ENCODE measurements at regions not wholly inside any gene's neighbourhood (a gene's known extent, or its start where the extent isn't known, plus 50 kb on each side); places are given as distances from the start of the nearest gene placed in this dataset.

DNA sequence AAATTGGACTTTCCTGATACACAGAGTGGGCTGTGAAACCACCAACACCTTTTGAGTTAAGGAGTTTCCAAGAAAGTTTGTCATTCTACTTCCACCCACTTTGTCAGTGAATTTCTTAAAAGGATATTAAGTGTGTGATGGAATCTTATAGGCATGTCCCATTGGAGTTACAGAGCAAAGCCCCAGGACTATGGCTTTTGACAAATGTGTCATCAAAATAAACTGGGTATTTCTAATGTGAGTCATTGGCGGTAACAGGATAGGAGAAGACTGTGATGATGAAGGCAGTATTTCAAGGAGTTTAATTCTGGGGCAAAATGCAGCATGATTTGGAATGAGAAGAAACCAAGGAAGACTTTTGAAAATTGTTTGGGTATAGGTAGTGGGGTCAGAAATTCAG lies 1013.8 kb upstream of the EEF2KMT start:
- no peak for DNase-seq

DNA sequence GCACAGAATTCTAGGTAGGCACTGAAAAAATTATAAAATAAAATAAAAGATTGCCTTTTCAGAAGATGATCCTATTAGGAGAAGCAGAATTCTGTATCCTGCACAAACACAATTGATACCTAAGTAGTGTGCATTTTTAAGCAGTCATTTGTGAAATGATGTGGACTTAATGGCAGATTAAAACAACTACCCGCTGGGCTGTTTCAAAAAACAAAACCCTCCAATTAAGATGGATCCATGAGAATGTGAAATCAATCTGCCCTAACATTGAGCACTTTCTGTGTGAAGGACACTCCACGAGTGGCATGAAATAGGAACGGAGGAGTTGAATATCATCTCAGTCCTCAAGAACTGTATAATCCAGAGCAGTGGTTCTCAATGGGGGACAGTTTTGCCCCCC lies 1012.8 kb upstream of the EEF2KMT start:
- no peak for DNase-seq

DNA sequence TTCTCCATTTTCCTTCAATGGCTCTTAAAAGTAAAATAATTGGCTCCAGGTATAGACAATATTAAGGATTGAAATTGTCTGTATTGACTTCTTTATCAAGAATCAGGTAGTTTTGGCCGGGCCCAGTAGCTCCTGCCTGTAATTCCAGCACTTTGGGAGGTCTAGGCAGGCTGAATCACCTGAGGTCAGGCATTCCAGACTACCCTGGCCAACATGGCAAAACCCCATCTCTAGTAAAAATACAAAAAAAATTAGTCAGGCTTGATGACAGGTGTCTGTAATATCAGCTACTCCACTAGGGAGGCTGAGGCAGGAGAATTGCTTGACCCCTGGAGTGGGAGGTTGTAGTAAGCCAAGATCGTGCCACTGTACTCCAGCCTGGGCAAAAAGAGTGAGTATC lies 1008.5 kb upstream of the EEF2KMT start:
- DNase-seq, result no peak

DNA sequence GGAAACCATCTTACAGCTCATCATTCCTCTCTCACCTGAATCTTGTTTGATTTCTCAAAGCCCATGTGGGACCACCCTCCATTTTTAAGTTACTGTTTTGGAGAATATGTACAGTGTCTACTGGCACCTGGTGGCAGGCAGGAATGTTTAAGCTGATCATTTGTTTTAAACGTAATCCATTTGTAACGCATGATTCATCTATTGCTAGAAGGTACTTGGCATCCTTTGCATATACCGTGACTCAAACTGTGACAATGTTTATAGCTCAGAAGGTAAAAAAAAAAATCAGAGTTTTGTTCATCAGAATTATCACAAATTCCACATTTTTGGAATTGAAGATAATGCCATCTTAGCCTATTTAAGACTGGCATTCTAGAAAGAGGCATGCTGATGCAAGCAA lies 1007.5 kb upstream of the EEF2KMT start:
- no peak for DNase-seq

DNA sequence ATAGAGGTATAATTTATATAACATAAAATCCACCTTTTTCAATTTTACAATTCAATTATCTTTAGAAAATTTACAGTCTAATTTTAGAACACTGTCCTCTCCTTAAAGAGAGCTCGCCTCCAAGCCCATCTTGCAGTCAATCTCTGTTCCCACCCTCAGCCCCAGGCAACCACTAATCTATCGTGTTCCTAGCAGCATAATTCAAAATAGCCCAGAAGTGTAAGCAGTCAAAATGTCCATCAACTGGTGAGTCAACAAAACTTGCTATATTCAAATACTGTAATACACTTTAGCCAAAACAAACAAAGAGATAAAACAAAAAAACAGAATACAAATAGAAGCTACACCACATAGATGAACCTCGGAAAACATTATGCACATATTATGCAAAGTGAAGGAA lies 1006.8 kb upstream of the EEF2KMT start:
- no peak for DNase-seq

DNA sequence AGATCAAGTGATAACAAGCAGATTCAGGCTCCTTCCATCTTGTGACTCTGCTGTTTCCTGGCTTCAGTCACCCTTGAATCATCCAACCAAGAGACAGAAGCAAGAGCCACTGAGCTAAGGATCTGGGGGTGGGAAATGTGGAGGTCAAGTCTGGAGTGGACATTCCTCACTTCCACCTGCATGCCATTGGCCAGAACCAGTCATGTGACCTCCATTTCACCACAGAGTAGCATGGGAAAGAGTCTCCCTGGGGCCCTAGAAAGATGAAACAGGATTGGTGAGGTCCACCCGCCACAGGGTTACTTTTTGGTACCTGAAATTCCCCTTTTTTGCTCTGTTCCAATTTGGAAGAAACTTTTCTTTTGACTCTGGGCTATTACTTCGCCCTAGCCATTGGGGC lies 1006.0 kb upstream of the EEF2KMT start:
- no peak for DNase-seq

DNA sequence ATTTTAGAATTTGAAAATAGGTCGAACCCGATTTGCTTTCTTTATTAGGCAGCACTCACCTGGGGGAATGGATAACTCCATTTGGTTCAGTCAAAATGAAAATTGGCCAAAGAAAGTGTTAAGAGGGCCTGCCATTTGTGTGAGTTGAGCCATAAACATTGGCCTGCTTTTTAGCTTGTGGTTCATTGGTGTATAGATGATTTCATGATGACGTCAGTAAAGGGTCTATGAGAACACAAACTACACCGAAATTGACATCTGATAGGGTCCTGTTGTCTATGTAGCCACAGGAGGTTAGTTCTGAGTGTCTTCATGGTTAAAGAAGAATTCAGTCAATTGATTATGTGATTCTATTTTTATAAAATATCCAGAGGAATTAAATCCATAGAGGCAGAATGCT lies 1001.5 kb upstream of the EEF2KMT start:
- no peak for DNase-seq

DNA sequence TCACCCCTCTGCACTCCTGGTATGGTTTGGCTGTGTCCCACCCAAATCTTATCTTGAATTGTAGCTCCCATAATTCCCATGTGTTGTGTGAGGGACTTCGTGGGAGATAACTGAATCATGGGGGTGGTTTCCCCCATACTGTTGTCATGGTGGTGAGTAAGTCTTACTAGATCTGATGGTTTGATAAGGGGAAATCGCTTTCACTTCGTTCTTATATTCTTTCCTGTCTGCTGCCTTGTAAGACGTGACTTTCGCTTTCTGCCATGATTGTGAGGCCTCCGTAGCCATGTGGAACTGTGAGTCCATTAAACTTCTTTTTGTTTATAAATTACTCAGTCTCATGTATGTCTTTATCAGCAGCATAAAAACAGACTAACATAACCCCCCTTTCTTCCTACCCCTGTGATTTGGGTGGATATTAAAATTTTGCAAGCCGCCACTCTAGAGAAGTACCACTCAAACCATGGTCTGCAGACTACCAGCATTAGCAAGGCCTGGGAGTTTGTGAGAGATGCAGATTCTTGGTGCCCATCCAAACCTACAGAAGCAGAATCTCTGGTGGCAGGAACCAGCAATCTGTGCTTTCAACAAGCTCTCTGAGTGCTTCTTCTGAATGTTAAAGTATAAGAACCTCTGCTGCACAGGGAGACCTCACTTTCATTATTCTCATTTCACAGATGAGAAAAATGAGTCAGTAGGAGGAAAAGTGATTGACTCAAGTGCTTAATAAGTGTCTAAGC lies 999.5 kb upstream of the EEF2KMT start:
- no peak for DNase-seq

DNA sequence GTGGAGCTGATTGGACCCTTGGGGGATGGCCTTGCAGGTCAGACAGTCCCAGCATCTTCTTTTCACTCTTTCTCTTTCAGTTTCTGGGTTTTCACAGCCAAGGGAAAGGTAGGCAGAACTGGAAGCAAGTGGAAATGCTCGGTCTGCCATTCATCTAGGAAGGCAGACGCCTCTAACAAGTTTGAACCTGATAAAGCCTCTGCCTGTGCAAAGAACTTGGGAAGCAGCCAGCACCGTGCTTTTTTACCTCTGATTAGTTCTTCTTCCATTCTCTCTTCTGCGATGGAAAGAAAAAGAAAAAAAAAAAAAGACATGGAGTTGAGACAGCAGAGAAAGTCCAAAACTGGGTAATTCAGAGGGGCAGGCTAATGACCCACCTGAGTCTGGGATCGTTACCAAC lies 997.8 kb upstream of the EEF2KMT start:
- DNase-seq, result no peak

DNA sequence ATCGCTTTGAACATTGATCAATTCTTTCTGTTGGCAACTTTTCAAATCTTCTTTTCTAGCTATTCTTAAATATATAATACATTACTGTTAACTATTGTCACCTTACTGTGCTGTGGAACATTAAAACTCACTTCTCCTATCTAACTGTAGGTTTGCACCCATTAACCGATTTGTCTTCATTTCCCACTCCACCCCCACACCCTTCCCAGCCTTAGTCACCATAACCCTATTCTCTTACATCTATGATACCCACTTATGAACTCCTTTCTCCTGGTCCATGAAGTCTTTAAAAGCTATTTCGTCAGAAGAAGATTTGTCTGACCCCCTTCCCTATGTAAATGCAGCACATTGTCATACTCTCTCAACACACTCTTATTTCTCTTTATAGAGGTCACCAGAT lies 993.4 kb upstream of the EEF2KMT start:
- DNase-seq, result no peak

DNA sequence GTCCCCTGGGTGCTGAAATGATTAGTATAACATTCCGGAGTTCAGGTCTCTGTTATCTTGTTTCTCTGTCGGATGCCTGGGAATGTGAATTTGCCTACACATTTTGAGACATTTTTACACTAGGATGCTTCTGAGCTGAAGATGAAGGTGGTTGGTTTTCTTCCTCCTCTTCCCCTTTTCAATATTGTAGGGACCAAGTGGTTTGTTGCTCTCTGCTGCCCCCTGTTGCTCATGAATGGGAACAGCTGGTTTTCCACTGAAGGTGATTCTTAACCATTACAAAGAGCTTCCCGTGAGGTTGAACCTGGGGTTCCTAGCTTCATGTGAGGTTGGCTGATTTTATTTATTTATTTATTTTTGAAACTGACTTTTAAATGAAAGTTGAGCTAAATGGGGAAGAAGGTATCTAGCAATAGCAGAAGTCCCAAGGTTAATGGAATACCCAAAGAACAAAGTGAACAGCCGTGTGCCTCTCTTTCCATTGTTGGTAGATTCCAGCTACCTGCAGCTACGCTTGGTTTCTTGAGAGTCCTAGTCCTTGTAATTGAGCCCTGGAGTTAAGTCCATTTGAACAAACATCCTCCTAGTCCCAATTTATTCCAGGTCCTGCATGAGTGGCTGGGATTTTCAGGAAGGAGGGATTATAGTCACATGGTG lies 983.9 kb upstream of the EEF2KMT start:
- DNase-seq, result no peak

DNA sequence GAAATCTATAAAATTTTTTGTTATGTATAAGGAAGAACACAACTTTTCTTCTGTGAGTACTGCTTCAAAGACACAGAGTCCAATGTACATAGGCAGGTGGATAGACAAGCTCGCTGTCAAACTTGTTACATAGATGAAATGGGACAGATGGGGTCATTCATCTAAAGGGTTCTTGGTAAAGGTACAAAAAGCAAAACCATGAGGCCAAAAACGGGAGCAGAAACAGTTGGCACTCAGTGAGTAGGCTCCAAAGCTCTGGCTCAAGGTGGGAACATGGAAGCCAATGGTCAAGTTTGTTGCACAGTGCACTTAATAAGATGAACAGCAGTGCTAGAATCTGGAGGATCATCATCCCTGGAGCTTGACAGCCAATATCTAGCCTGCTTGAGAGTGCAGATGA lies 979.0 kb upstream of the EEF2KMT start:
- no peak for DNase-seq

DNA sequence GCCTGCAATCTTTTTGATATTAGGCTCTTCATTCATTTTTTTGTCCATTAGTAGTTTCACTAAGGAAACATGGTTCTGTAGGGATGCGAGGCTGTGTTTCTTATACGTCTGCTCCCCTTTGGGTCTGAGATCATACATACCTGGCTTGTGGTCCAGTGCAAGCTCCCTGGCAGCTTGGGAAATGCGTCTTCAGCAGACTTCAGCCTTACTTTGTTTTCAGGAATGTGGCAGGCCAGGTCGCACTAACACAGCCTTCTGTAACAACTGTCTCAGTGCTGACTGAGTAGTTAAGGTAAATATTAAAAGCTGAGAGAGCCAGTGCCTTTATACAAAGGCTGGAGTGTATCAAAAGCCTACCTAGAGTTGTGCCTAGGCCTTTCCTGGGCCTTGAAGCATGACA lies 970.5 kb upstream of the EEF2KMT start:
- no peak for DNase-seq

DNA sequence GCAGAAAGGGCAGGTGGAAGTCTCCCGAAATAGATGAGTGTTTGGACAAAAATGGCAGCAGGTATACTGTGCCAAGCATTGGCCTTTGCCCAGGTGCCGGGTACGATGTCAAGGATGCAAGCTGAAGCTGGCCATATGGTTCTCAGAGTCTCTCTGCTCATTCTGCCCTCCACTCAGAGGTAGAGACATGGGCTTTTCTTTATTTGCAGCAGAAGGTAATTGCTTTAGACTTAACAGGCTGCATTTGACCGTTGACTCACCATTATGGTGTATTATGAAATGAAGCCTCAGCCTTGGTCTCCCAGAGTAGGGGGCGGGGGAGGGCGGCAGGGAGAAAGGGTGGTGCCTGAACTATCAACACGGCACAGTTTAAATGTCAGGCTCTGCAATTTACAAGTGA lies 969.1 kb upstream of the EEF2KMT start:
- DNase-seq, result no peak

DNA sequence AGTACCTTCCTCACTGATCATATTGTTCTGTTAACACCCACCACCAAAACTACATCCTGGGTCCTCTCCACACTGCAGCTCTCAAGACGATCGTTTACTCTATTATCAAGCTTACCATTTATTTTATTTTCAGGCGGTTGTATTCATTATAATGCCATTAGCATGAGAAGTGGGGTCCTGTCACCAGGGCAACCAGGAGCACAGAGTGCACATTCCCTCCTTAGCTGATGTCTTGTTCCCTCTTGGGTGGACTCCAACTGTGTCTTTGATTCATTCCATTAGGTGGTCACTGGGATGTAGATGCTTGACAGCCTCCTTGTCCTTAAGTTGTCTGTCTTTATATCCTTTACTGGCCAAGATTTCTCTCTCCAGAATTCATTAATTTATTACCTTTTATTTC lies 965.9 kb upstream of the EEF2KMT start:
- DNase-seq, result no peak

DNA sequence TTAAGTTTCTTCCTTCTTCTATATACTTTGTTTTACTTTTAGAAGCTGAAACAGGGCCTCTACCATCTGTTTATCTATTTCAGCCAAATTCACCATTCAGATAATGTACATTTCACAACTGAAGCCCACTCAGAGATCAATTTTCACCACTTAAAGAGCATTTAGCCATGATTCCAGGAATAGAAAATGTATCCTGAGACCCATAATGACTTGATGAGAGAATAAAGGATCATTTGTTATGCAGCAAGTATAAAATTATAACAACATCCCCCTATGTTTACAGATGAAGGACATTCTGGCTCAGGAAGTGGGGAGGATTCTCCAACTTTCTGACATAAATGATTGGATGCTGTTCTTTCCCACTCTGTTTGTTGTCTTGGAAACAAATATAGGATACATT lies 962.1 kb upstream of the EEF2KMT start:
- no peak for DNase-seq

DNA sequence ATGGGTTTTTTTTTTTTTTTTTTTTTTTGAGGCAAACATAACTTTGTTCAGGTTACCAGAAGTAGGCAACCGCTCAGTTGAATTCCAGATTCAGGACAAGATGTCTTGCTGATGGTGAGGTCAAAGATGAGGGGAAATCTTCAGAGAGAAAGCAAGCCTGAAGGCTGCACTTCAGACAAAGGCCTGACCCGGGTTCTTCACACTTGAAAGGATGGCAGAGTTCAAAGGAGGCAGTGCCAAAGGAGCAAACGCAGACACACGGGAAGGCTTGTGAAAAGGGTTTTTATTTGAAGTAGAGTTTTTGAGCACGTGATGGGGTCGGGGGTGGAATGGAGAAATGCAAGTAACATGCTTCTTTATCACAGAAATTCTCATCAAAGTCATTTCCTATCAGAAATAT lies 960.2 kb upstream of the EEF2KMT start:
- DNase-seq, result no peak

DNA sequence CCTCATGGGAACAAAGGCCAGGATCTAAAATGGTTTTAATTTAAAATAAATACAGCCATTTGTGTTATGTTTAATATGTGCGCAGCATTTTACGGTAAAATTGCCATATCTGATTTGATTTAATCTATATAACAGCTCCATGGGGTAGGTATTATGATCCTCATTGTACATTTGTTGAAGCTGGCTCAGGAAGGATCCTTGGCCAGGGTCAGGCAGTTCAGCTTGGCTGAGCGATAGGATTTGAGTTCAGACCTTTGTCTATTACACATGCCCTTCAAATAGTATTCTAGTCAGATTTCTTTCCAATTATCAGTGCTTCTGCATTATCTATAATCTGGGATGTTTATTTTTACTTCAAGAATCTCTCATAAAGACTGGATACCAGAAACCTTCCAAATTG lies 950.4 kb upstream of the EEF2KMT start:
- no peak for DNase-seq

DNA sequence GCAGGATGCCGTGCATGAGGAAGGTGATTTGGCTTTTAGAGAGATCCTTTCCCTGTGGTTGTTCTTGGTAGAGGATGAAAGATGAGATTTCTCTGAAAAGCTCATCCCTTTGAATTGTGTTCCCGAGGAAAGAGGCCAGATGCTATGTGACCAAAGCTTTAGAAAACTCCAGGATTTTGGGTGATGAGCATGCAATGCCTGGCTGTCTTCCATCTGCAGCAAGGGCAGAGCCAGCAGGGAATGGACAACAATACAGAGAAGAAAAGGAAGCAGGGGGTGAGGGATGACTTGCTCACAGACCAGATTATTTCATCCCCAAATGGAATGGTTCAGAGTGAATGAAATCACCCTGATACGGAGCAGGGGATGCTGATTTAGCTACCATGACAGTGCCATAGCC lies 949.7 kb upstream of the EEF2KMT start:
- no peak for DNase-seq

DNA sequence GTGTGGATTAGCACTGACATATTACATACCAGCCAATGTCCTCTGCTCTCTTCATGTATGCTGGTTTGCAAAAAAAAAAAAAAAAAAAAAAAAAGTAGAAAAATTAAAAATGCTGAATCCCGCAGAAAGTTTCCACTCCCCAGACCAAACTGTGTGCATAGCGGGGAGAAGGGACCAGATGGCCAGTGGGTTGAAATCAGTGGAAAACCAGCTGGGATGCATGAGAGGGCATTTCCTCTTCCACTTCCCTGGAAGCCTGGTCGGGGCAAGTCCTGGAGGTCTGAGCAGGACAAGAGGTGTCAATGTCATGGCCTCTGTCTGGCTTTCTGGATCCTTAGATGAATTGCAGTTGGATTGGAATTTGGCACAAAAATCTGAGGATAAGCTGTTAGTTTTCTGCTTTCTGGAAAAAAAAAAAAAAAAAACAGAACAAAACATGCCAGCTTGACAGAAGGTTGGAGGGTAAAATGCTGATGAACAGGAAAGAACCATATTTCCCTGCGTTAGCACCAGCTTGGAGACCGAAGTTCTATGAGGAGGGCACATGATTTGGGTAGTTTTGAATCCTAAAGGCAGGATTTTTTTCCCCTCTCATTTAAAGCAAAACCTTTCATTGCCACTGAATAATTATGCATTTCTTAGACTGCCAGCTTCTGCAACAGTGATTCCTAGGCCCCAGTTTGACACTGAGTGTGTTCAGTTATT lies 941.5 kb upstream of the EEF2KMT start:
- DNase-seq, result no peak

DNA sequence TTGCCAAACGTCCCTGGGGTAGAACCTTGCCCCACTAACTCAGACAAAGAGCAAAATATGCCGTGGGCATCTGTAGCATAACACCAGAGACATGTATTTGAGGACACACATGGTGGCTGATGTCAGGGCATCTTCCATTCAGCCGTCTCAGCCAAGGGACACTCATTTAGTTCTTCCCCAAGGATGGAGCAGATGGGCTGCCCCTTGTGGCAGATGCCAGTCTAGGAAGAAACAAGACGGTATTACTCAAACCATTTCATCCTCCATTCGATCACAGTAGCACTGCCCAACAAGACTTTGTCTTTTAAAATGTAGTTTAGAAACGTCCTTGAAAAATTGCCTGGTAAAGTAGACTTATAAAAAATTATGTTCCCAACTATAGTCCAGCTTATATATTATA lies 937.6 kb upstream of the EEF2KMT start:
- no peak for DNase-seq

DNA sequence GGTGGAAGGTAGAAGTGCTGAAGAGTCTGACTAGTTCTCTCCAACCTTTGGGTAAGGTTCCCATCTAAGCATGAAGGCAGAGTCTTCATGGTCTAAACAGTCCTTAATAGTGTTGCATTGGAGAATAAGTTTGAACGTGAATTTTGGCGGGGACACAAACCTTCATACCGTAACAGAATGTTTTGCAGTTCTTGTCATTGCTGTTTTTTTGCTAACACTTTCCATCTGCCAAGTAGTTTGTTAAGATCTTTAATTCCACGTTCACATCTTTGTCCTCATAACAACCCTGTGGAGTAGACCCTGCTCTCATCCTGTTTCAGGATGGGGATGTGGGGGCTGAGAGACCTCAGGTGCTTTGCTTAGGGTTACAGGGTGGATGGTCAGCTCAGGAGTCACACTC lies 936.9 kb upstream of the EEF2KMT start:
- DNase-seq, result no peak

DNA sequence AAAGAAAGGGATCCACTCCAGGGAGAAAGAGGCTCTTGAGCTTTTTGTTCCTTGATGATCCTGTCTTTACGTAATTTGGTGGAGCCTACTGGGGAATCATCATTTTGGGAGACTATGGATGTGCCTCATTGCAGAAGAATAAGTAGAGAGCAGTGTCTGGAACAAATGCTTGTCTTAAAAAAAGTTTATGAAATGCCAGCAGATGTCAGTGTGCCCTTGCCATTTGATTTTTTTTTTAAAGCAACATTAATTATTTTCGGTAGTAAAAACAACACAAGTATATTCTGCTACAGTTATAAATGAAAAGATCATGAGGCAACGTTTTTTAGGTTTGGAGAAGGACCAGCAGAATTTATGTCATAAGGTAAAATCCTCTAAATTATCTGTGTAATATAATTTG lies 934.8 kb upstream of the EEF2KMT start:
- no peak for DNase-seq

DNA sequence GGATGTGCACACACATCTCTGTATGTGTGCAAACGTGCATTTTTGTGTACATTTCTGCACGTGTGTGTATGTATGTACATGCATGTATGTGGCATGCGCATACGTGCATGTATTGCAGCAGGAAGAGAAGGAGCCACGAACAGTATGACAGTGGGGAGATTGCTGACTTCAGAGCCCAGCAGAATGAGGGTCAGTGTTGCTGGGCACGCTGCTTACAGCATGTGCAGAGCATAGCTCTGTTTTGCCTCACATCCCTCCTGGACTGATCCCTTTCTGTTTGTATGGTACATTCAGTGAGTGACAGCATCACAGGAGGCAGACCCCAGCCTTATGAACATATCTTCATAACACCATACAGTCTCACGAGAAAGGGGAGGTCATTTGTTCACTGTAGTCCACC lies 934.0 kb upstream of the EEF2KMT start:
- DNase-seq, result no peak

DNA sequence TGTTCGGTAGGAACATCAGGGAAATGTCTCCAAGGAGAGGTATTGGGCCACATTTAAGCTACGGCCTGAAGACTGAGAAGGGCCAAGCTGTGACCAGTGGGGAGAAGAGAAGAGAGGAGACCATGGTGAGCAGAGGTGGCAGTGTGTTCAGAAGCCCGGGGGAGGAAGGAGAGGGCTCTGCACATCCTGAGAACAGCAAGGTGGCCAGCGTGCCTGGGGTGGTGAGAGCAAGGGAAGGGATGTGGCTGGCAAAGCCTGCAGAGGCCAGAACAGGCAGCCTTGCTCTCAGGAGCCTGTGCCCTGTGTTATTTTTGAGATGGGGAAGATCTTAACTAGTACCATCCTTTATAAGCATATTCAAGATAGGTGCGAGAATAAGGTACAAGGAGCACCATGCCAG lies 933.5 kb upstream of the EEF2KMT start:
- no peak for DNase-seq

Data from activated naive CD4-positive, alpha-beta T cell treated with anti-CD3 and anti-CD28 coated beads, Interleukin-2, amount 50 U/mL, for 16 hours (primary cell).